Stimulated activated CD4-positive, alpha-beta T cell treated with anti-CD3 and anti-CD28 coated beads, Interleukin-4, amount 100 ng/mL, for 24 hours (primary cell): ENCODE measurements at regions not wholly inside any gene's neighbourhood (a gene's known extent, or its start where the extent isn't known, plus 50 kb on each side); places are given as distances from the start of the nearest gene placed in this dataset.

Experiments
- DNase-seq: peaks from one replicate; pipeline ENCODE4 v3.0.0-alpha.2; 2020

- no peak for DNase-seq
Observed at GRCh38 chr17:63134867-63135266, 168.8 kb downstream of the TANC2 start.

GRCh38 chr17:63136369-63137012 is 170.5 kb downstream of the TANC2 start:
- no peak for DNase-seq

GRCh38 chr17:63137163-63137562 is 171.1 kb downstream of the TANC2 start:
- DNase-seq: no peak

GRCh38 chr17:63138713-63139112 is 172.7 kb downstream of the TANC2 start:
- no peak for DNase-seq

- no peak for DNase-seq
Observed at GRCh38 chr17:63139356-63139755, 173.3 kb downstream of the TANC2 start.

- DNase-seq: no peak
Observed at GRCh38 chr17:63140255-63140654, 174.2 kb downstream of the TANC2 start.

GRCh38 chr17:63142836-63143235 is 176.8 kb downstream of the TANC2 start:
- no peak for DNase-seq

GRCh38 chr17:63150490-63150889 is 184.5 kb downstream of the TANC2 start:
- DNase-seq: no peak

GRCh38 chr17:63150994-63151464 is 185.0 kb downstream of the TANC2 start:
- DNase-seq: no peak

GRCh38 chr17:63151941-63152523 is 186.0 kb downstream of the TANC2 start:
- DNase-seq: no peak

GRCh38 chr17:63153488-63153887 is 187.5 kb downstream of the TANC2 start:
- DNase-seq: no peak

- DNase-seq: no peak
Observed at GRCh38 chr17:63154586-63155244, 188.7 kb downstream of the TANC2 start.

- DNase-seq: no peak
Observed at GRCh38 chr17:63156986-63157385, 191.0 kb downstream of the TANC2 start.

- DNase-seq: no peak
Observed at GRCh38 chr17:63162406-63163157, 196.5 kb downstream of the TANC2 start.

GRCh38 chr17:63163158-63163520 is 197.1 kb downstream of the TANC2 start:
- DNase-seq: no peak

- DNase-seq: no peak
Observed at GRCh38 chr17:63165400-63165799, 199.4 kb downstream of the TANC2 start.

GRCh38 chr17:63170795-63171194 is 204.8 kb downstream of the TANC2 start:
- DNase-seq: no peak

GRCh38 chr17:63171428-63172393 is 205.7 kb downstream of the TANC2 start:
- DNase-seq: no peak

- DNase-seq: no peak
Observed at GRCh38 chr17:63173450-63173849, 207.4 kb downstream of the TANC2 start.

- no peak for DNase-seq
Observed at GRCh38 chr17:63173903-63174302, 207.9 kb downstream of the TANC2 start.

- no peak for DNase-seq
Observed at GRCh38 chr17:63178530-63178929, 212.5 kb downstream of the TANC2 start.

- DNase-seq: no peak
Observed at GRCh38 chr17:63181856-63182255, 215.8 kb downstream of the TANC2 start.
